Ovary (tissue), 3 donors: ENCODE measurements at regions not wholly inside any gene's neighbourhood (a gene's known extent, or its start where the extent isn't known, plus 50 kb on each side); places are given as distances from the start of the nearest gene placed in this dataset.

Experiments
- POLR2A ChIP-seq: fragments of 450-650 bp; IDR thresholded peaks from one replicate; pipeline ENCODE4 v1.6.1; 2017; ENCODE audit warnings: antibody characterized with exemption, mild to moderate bottlenecking, moderate library complexity
- TF ChIP-seq, protein P1 (sequence below), 3 donors: fragments of 450-650 bp in 2 of 3; fragments of 200-600 bp in 1 of 3; IDR thresholded peaks; one replicate each; pipeline versions ENCODE4 v1.5.1 to v1.8.0; 2016 to 2022; ENCODE audit warnings: antibody characterized with exemption in 3 of 3, mild to moderate bottlenecking in 1 of 3
- donor health status: DM: no; HTN: no; CAD: no.

DNA sequence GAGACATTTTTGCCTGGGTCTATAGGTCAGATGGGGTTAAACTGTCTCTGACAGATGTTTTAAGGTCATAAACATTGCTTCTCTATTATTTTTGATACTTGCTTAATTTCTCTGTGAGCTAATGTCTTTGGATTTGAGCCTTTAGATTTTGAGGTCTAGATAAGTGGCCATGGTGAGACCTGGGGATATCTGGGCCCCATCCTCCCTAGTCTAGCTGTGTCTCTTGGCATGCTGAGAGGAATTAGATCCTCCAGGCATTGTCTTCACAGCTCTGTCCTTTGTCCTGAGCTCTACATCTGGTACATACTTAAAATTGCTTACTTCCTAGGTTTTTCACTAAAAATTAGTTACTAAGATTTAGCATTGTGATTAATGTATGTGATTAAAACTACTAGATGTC is 265.0 kb upstream of the NPSR1 start:
- TF ChIP-seq, protein P1, sequence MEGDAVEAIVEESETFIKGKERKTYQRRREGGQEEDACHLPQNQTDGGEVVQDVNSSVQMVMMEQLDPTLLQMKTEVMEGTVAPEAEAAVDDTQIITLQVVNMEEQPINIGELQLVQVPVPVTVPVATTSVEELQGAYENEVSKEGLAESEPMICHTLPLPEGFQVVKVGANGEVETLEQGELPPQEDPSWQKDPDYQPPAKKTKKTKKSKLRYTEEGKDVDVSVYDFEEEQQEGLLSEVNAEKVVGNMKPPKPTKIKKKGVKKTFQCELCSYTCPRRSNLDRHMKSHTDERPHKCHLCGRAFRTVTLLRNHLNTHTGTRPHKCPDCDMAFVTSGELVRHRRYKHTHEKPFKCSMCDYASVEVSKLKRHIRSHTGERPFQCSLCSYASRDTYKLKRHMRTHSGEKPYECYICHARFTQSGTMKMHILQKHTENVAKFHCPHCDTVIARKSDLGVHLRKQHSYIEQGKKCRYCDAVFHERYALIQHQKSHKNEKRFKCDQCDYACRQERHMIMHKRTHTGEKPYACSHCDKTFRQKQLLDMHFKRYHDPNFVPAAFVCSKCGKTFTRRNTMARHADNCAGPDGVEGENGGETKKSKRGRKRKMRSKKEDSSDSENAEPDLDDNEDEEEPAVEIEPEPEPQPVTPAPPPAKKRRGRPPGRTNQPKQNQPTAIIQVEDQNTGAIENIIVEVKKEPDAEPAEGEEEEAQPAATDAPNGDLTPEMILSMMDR (IDR thresholded peaks at IDR 0.05): no peak
- no peak for TF ChIP-seq POLR2A
